Activated naive CD8-positive, alpha-beta T cell treated with anti-CD3 and anti-CD28 coated beads, Interleukin-2, amount 50 U/mL, for 16 hours (primary cell): ENCODE measurements at regions not wholly inside any gene's neighbourhood (a gene's known extent, or its start where the extent isn't known, plus 50 kb on each side); places are given as distances from the start of the nearest gene placed in this dataset.
"Not testable (repeated sequence)": the region's sequence is repeated elsewhere in the genome, so short reads cannot be mapped to it uniquely, and the experiment has no call there.

Experiments
- DNase-seq: peaks from one replicate; pipeline ENCODE4 v3.0.0-alpha.2; 2020; ENCODE audit warnings: low read depth, low spot score

DNA sequence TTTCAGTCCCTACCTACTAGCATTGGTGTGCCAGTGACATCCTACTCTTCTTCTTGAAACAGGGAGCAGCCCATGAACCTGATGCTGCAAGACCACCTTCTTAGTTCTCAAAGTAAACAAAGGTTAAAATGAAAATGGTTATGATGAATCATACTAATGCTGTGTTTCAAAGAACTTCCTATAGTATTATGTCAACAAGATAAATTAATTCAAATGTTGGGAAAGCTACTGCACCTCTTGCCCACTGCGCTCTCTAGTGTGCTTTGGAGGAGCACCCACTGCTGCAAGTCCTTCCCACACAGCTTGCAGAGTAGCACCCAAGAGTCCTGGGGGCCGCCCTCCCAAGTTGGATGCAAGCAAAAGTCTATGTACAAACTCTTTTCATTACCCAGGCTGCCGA lies 81.1 kb downstream of the CD200R1L start:
- DNase-seq, result no peak

DNA sequence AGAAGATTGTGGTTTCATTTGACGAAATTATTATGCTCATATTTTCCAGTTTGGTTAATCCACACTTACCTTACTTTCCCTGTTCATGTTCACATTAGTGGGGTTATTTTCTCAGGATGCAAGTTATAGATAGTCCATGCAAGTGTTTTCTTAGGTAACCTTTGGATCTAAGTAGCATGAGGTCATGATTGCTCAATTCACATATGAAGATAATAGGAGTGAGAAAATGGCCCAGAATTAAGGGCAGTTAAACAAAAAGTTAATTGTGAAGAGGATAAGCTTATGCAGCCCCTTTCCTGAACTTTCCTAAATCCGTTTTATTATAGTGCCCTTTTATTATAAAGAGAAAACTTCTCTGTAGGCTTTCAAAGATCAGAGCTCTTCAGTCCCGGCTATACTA lies 83.4 kb downstream of the CD200R1L start:
- no peak for DNase-seq

DNA sequence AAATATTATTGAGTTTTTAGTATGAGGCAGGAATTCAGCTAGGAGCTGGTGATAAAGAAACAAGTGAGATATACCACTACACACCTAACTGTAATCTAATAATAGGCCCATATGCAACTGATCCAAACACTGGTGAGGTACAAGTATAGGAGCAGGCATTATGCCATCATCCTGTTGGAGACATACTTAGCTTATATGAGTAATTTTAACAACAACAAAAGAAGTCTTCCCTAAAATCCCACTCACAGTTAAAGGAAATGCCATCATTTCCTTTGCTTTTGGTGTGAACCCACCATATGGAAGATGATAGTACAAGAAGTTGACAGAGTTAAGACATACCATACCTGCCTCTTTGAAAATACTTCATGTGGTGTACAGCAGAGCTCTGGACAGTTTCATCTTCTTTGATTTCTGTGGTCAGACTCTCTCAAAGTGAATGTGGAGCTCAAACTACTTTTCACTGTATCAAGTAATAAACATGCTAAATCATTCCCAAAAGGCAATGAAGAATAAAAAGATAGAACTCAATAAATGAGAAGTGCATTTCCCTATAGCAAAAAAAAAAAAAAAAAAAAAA lies 85.5 kb downstream of the CD200R1L start:
- no peak for DNase-seq

DNA sequence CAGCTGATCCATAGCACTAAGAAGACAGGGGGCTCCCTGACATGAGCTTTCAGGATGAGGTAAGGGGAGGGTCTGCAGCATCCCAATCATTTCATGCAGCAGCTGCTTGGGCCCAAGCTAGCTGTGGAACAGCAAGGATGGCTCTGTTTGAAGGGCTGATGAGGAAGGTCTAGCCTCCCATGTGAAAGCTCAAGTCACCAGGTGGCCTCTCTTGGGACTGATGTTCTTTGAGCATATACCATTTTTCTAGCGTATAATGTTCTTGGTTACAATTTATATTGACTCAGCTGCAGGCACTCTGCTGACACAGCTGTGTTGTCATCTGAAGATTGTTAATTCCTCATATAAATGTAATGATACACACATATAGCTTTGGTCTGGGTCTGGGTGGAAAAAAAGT lies 87.0 kb downstream of the CD200R1L start:
- no peak for DNase-seq

DNA sequence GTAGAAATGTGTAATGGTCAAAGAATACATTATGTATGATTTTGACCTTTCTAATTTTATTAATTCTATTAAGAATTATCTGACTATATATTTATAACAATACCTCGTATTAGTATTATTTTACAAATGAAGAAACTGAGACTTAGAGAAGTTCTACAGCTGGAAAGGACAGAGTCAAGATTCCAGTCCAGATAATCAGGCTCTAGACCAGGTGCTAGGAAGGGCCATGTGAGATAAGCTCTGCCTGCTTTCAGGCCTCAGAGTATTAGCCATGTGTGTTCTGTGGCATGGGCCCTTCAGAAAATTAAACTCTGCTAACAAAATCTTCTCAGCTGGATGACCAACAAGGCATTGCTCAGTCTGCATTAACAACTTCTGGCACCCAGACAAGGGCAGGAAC lies 87.5 kb downstream of the CD200R1L start:
- no peak for DNase-seq

DNA sequence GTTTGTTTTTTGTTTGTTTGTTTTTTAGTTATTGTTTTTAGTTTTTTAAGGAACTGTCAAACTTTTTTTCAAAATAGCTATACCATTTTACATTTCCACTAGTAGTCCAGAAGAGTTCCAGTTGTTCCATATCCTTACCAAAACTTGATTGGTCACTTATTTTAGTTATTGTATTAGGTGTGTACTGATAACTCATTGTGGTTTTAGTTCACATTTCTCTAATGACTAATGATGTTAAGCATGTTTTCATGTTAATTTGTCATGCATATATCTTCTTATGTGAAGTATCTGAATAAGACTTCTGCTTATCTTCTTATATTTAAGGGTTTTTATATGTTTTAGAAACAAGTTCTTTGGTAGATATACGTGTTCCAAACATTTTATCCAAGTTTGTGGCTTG lies 89.5 kb downstream of the CD200R1L start:
- DNase-seq, result no peak

DNA sequence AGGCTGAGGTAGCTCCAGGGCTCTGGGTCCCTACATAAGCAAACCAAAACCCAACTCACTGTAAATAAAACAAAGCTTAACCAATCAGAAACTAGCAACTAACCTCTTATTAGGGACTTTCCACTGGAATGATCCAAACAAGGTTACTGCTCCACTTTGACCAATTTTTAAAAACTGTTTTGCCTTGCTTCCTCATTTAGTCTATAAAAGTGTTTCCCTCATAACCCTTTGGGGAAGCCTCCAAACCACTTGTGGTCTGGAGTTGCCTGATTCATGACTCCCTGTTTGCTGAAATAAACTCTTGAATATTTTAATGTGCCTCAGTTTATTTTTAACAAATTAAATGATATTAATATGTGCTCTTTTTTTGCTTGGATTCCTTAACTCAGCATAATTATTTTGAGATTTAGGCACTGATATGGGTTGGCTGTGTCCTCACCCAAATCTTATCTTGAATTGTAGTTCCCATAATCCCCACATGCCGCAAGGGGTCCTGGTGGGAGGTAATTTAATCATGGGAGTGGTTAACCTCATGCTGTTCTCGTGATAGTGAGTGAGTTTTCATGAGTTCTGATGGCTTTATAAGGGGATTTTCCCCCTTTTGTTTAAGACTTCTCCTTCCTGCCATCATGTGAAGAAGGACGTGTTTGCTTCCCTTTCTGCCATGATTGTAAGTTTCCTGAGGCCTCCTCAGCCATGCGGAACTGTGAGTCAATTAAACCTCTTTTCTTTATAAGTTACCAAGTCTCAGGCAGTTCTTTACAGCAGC lies 90.6 kb downstream of the CD200R1L start:
- DNase-seq, result no peak

DNA sequence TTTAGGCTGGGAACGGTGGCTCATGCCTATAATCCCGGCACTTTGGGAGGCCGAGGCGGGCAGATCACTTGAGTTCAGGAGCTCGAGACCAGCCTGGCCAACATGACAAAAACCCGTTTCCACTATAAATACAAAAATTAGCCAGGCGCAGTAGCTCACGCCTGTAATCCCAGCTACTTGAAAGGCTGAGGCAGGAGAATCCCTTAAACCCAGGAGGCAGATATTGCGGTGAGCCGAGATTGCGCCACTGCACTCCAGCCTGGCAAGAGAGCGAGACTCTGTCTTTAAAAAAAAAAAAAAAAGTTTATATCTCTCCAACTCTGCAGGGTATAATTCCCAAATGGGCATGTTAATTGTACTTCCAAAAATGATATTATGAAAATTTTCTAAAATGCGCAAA lies 91.6 kb downstream of the CD200R1L start:
- not testable (repeated sequence) for DNase-seq

DNA sequence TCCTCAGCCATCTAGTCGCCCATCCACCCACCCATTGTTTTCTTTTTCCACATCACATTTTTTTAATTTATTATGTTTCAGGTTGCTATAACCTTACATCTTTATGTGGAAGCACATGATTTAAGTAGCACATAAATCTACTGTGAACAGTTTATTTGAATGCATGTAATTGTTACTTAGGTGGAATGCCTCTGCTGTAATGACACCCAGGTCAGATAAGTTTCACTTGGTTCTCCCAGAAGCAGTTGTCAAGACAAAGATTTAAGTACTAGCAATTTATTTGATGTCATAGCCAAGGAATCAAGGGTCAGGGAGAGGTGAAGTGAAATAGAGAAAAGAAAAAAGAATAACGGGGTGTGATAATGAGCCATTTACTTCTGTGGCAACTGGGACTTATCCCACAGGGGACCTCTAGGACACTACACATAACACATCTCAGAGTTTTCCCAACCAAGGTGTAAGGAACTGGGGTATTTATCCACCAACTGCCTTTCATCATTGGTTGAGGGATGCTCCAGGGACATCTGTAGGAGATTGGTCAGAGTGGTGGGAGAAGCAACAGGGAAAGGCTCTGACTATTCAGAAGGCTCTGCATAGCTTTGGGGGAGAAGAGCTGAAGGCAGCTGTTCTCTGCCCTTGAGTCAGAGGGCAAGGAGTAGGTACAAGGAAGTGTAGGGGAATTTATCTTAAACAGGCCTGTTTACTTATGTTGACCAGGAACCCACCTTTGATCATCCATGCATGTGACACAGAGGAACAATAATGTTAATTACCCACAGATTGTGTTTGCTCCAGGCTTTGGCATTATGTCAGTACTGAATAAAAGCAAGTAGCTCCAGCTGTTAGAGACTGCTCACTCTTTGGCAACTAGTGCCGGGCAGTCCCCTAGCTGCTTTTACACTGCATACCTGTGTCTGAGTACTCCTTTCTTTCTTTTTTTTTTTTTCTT lies 94.8 kb downstream of the CD200R1L start:
- no peak for DNase-seq

DNA sequence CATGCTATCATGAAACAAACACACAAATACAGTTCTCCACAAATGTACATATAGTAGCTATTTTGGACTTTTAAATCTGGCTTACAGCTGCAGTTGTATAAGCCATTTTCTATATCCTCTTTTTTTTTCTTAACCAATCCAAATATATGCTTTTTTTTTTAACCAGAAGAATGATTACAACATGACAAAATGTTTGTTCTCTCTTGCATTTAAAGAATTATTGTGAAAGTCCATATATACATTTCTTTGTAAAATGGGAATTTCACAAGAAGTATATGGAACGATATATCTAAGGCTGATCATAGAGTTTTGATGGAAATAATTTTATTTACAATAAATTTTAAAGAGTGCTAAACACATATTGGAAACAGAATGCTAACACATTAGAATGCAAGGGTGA lies 95.6 kb downstream of the CD200R1L start:
- DNase-seq, result no peak

DNA sequence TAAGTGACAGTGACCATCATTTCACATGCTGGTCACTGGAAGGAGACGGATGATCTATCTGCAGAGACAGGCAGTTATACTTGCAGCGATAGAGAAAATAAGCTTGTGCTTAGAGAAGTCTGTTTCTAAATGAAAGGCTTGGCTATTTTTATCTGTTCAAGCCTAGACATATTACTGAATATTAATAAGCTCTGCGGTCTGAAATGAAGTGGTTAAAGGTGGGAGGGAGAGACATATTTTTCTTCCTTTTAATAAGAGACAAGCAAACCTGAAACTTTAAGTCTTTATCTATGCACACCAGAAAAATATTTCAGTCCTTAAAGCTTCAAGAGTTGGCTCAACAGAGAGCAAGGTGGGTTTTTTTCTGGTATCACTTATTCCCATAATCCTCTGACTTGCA lies 99.0 kb downstream of the CD200R1L start:
- no peak for DNase-seq

DNA sequence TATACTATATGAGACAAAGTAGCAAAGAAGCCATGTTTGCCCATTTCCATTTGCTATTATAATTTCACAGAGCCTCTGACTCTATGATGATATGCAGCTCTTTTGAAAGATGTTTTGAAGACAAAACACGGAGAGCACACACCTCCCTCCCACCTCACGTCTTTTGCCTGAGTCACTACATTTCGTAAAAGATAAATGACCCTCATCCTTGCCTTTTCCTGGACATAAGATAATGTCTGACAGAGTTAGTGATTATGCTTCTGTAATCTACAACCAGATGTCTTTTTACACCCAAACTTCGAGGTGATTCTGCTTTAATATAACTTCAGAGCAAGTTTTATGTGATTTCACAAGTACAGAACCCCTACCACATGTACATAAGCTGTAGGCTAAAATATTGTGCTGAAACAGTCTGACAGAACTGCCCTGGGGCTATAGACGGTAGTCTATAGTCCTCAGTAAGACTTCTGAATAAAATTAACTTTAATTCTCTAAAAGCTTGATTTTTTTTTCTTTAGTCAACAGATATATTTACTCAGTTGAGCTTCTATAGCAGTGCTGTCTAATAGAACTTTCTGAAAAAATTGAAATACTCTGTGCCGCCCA lies 99.9 kb downstream of the CD200R1L start:
- DNase-seq, result no peak

DNA sequence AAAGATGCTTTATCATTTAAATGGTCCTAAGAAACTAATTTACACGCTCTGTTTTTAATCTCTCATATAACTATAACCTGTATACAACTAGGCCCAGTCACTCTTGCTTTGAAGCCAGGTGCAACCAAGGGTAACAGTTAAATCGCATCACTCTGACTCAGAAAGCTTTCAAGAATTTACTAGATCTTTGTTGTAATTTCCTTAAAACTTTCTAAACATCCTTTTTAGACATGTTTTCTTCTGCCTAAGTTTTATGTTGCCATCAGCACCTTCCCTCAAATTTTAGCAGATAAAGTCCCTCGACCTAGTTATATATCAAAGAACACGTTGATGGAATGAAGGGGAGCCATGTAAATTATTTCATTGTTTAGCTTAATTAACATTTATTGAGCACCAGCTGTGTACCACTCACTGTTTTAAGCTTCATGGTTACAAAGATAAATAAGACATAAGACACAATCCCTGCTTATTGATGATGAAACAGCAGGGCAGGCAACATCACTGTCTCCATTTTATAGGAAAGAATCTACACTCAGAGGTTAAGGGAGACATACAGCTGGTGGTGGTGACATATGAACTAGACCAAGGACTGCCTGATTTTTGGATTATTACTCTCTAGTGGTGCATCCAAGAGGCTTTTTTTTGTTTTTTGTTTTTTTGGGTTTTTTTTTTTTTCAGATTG lies 101.0 kb downstream of the CD200R1L start:
- no peak for DNase-seq

DNA sequence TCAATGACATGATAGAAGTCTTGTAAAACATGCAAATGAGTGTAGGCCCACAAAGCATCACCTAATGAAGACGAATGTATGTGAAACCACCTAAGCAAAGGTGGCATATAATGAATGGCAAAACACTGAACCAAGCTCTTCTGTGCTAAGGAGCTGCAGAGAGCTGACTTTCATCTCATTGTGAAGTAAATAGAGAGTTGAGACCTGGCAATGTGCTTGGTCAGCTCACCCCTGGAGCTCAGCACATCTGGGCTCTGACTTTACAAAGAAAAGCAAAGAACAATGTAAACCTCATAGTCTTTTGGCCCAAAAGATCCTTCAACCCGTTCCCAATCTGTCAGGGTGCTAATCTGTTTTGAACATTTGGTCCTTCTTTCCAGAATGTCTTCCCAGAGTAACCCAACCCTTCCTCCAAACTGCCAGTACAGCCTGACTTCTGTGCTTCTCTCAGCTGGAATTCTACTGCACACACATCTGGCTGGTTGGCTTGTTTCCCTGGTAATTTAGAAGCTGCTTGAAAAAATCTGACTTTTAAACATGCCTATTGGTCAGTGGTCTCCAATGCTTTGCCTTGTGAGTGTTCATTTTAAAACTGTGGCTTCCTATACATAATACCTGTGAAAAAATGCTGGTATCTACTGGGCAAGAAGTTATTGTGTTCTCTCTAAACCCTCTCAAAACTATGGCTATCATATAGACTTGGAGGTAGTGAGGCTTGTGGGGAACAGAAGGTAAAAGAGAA lies 101.7 kb downstream of the CD200R1L start:
- DNase-seq, result no peak

DNA sequence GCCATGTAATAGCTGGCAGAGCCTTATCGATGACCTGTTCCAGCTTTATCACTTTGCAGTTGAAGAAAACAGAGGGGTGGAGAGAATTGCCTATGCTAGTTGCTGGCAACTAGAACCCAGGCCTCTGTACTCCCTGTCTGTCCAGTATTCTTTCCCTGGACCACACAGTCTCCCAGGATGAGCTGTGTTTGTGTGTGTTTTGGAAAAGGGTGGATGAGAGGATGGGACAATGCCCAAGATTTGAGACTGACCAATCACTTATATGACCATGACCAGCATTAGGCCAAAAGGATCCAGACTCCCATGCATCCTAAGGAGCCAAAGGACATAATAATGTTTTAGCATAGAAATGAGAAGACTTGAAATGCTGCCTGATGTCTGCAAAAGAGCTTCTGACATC lies 102.6 kb downstream of the CD200R1L start:
- no peak for DNase-seq

DNA sequence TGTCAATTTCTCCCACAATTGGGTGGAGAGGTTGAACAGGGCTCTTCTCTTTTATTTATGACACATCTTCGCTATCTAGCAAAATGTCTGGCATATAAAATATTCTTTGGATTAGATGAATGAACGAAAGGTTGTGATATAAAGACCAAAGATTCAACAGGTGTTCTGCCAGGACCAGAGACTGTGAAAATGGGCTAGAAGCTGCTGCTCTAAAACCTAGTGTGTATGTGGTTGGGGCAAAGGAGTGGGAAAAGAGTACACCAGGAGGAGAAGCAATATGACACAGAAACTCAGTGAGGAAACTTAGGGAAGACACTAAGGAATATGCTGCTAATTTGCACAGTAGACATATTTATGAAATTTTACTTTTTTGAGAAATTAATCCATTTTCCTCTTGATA lies 102.0 kb upstream of the CCDC80 start:
- DNase-seq, result no peak

DNA sequence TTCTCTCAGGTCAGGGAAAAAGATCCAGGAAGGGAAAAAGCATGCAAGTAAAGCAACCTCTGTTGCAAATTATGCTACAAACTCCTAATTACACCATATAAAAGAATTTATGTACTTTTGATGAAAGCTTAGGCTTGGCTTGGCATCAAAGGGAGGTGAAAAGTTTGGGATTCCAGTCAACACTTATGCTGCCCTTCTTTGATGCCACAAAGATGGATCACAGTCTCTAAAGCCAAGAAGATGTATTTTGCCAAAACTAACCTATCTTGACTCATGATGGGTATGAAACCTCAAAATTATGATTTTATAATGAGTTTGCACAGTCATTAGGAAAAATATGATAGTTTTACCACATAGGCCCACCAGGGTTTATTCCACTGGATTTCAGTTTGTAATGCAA lies 101.0 kb upstream of the CCDC80 start:
- no peak for DNase-seq

DNA sequence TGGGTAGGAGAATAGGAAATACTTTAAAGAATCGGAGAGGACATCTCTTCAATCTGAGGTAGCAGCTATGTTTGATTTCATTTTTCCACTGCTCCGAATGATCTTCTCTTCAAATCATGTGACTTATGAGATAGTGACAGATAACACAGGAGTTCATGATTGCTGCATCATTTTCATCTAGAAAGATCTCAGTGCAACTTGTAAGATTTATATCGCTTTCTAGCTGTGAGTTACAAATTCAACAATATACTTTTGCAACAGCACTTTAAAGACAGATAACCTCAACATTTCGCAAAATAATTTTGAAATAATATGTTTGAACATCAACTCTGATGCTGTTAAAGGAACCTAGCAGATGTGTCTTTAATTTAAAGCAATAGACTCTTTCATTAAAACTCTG lies 99.9 kb upstream of the CCDC80 start:
- no peak for DNase-seq

DNA sequence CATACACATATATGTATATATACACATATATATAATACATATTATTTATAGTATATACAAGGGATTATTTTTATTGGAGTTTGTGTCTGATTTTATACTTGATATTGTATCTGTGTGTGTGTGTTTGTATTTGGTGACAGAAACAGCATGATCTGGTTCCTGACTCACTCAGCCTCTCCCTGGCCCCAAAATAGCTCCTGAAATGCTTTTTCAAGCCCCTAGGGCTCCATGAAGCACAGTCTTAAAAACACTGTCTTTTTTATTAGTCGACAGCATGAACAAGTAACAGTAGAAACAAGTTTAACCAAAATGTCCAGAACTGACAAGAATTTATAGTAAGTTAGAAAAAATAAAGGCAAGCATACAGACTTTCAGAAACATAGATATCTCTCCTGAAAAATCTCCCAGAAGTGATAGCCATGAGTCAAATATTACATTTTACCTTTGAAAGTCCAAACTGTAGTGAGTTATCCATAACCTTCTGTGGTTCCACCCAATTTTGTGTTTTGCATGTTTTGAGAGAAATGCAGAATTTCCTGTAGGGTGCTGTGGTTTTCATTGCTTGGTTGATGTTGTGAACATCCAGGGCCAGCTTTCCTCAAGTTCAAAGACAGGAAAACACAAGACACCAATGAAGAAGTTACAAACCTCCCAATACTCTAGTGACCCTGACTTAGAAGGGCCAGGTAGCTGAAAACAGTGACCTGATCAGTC lies 98.5 kb upstream of the CCDC80 start:
- no peak for DNase-seq

DNA sequence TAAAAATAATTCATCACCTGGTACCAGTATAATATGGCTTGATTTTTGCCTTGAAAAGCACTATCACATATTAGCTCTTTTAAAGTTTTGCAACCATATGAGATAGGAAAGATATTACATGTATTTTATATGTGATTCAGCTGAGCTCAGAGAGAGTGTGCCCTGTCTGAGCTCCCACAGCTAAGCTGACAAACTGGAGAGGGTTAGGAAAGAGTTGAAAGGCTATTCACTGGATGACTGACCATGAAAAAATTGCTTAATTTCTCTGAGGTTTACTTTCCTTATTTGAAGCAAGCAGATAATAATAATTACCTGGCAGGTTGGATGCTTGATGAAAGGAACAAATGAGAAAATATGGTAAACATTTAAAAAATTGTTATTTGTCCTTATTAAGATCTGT lies 97.4 kb upstream of the CCDC80 start:
- DNase-seq, result no peak
